ENCODE measurements at regions not wholly inside any gene's neighbourhood (a gene's known extent, or its start where the extent isn't known, plus 50 kb on each side); places are given as distances from the start of the nearest gene placed in this dataset.

DNA sequence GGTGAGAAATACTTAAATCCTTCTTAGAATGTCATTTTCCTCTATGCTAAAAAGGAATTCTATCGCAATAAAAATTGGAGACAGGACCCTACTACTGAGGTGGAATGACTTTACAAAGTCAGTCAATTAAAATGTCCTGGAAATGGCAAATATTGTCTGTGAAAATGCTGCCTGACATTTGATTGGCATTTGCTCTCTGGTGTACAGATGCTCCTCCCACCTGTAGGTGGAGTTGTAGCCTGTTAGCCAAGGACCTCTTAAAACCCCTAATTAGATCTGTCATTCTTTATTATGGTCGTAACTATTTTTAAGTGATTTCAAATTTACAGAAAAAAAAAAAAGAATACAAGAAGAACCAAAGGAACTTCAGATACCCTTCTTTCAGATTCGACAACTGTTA lies 393.1 kb upstream of the KLHL29 start:
- no peak for TF ChIP-seq EZH2 (IDR thresholded peaks at IDR 0.05; ENCODE audit: low read length, missing control alignments)
- TF ChIP-seq, protein P1, sequence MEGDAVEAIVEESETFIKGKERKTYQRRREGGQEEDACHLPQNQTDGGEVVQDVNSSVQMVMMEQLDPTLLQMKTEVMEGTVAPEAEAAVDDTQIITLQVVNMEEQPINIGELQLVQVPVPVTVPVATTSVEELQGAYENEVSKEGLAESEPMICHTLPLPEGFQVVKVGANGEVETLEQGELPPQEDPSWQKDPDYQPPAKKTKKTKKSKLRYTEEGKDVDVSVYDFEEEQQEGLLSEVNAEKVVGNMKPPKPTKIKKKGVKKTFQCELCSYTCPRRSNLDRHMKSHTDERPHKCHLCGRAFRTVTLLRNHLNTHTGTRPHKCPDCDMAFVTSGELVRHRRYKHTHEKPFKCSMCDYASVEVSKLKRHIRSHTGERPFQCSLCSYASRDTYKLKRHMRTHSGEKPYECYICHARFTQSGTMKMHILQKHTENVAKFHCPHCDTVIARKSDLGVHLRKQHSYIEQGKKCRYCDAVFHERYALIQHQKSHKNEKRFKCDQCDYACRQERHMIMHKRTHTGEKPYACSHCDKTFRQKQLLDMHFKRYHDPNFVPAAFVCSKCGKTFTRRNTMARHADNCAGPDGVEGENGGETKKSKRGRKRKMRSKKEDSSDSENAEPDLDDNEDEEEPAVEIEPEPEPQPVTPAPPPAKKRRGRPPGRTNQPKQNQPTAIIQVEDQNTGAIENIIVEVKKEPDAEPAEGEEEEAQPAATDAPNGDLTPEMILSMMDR (conservative IDR thresholded peaks at IDR 0.05 in 1 of 2, IDR thresholded peaks at IDR 0.05 in 1 of 2; ENCODE audit: low read depth in 1 of 2, low read length in 2 of 2): no peak
